K562 (cell line): ENCODE measurements at regions not wholly inside any gene's neighbourhood (a gene's known extent, or its start where the extent isn't known, plus 50 kb on each side); places are given as distances from the start of the nearest gene placed in this dataset.

ENCODE experiments used
- ATAC-seq: fragments of 200-7000 bp; cut with Tn5 transposase; 3 replicates; pipeline ENCODE4 v1.9.1; 2020; ENCODE audit warnings: moderate library complexity
- BruUV-seq: library from RNA; stranded (reverse); fragments of 400-500 nt; replicated peaks from 2 replicates; lab custom pipeline; 2021; lab: Mats Ljungman, UMichigan
- CTCF ChIA-PET: fragments of 300-600 bp; formaldehyde crosslinking; extraction: SDS; loops from one replicate; lab custom pipeline; 2021; ENCODE audit warnings: low intra/inter-chr PET ratio; lab: Yijun Ruan, JAX
- POLR2A ChIA-PET: fragments of 300-600, 350-650 bp; sonication (Branson Sonifier 250); formaldehyde crosslinking; extraction: SDS; loops from one replicate; lab custom pipeline; 2021; ENCODE audit warnings: antibody characterized with exemption, inconsistent platforms; lab: Yijun Ruan, JAX
- DNase-seq, 4 experiments: peaks; one replicate each; pipeline versions ENCODE4 v3.0.0 to v3.0.0-alpha.2; 2011 to 2018; ENCODE audit warnings: low spot score in 3 of 4, mixed read lengths in 3 of 4; ENCODE audit errors: extremely low read depth in 1 of 4
- FAIRE-seq: peaks from 2 replicates; lab custom pipeline; 2011; peaks lifted over from hg19 to GRCh38; lab: Jason Lieb, UNC
- H2AFZ ChIP-seq: 2 replicates; pipeline ENCODE4 v1.6.0; 2011; ENCODE audit warnings: low read depth, low read length, control low read depth, inconsistent platforms
- H3K27ac ChIP-seq: fragments of 200-600 bp; 3 replicates; pipeline ENCODE4 v1.8.0; 2011; ENCODE audit warnings: low read depth, mild to moderate bottlenecking, control low read depth, inconsistent platforms, low read length, moderate library complexity, mixed read lengths; ENCODE audit errors: extremely low read depth
- H3K27me3 ChIP-seq, 2 experiments: fragments of 300-600 bp in 1 of 2; 2 replicates in 1 of 2; 3 replicates in 1 of 2; pipeline versions ENCODE4 v1.6.0 to v1.8.0; 2011; ENCODE audit warnings: inconsistent platforms in 2 of 2, low read length in 2 of 2, mild to moderate bottlenecking in 1 of 2, mixed read lengths in 1 of 2, moderate library complexity in 1 of 2; ENCODE audit not compliant: control insufficient read depth in 2 of 2, insufficient read depth in 2 of 2
- H3K36me3 ChIP-seq: fragments of 300-600 bp; 3 replicates; pipeline ENCODE4 v1.8.0; 2011; ENCODE audit warnings: mild to moderate bottlenecking, low read length, inconsistent platforms; ENCODE audit not compliant: control insufficient read depth, insufficient read depth
- H3K4me1 ChIP-seq, 2 experiments: fragments of 200-600 bp in 1 of 2; replicated peaks in 1 of 2; 2 replicates in 1 of 2; 3 replicates in 1 of 2; pipeline versions ENCODE4 v1.5.1 to v1.8.0; 2011; ENCODE audit warnings: inconsistent platforms in 2 of 2, low read length in 2 of 2, mild to moderate bottlenecking in 1 of 2, mixed read lengths in 1 of 2, moderate library complexity in 1 of 2; ENCODE audit not compliant: control insufficient read depth in 2 of 2, insufficient read depth in 2 of 2
- H3K4me2 ChIP-seq: 2 replicates; pipeline ENCODE4 v1.6.1; 2011; ENCODE audit warnings: low read length, control low read depth, inconsistent platforms, mixed read lengths; ENCODE audit not compliant: insufficient read depth
- H3K4me3 ChIP-seq: fragments of 200-600 bp; sonication (generic), shearing (Covaris generic); 2 replicates; pipeline ENCODE4 v1.5.1; 2016; ENCODE audit warnings: control low read depth, inconsistent platforms
- H3K79me2 ChIP-seq: fragments of 200-600 bp; 3 replicates; pipeline ENCODE4 v1.8.0; 2011; ENCODE audit warnings: low read length, inconsistent platforms; ENCODE audit not compliant: control insufficient read depth, insufficient read depth
- H3K9ac ChIP-seq, 2 experiments: 2 replicates each; pipeline versions ENCODE4 v1.6.0 to v1.6.1; 2011; ENCODE audit warnings: low read depth in 2 of 2, low read length in 2 of 2, control low read depth in 1 of 2, inconsistent platforms in 1 of 2, mild to moderate bottlenecking in 1 of 2, mixed read lengths in 1 of 2; ENCODE audit not compliant: insufficient read depth in 1 of 2
- H3K9me1 ChIP-seq: one replicate; pipeline ENCODE4 v1.6.0; 2011; ENCODE audit warnings: inconsistent platforms, mild to moderate bottlenecking, low read length, moderate library complexity; ENCODE audit not compliant: control insufficient read depth, insufficient read depth
- H3K9me3 ChIP-seq: replicated peaks from 2 replicates; pipeline ENCODE4 v1.5.1; 2011; ENCODE audit warnings: low read depth, low read length, inconsistent platforms; ENCODE audit not compliant: control insufficient read depth, insufficient read depth
- H4K20me1 ChIP-seq: replicated peaks from 2 replicates; pipeline ENCODE4 v1.6.1; 2011; ENCODE audit warnings: low read length, inconsistent platforms, mixed read lengths; ENCODE audit not compliant: control insufficient read depth, insufficient read depth
- BCLAF1 ChIP-seq, 2 experiments: fragments of 450-650 bp in 1 of 2; IDR thresholded peaks; 2 replicates each; pipeline ENCODE4 v1.6.1; 2011 to 2017; ENCODE audit warnings: low read depth in 2 of 2, antibody characterized with exemption in 1 of 2, borderline replicate concordance in 1 of 2, low read length in 1 of 2, mild to moderate bottlenecking in 1 of 2, mixed read lengths in 1 of 2; ENCODE audit not compliant: control insufficient read depth in 1 of 2
- CBFA2T2 ChIP-seq: fragments of 450-650 bp; conservative IDR thresholded peaks from 2 replicates; pipeline ENCODE4 v1.6.1; 2017; ENCODE audit warnings: mild to moderate bottlenecking
- GATAD2B ChIP-seq: fragments of 450-650 bp; IDR thresholded peaks from 2 replicates; pipeline ENCODE4 v1.6.1; 2017; ENCODE audit warnings: mild to moderate bottlenecking, borderline replicate concordance
- KLF13 ChIP-seq: fragments of 450-650 bp; IDR thresholded peaks from 2 replicates; pipeline ENCODE4 v1.6.1; 2016; ENCODE audit warnings: missing genetic modification characterization, low read depth, mild to moderate bottlenecking, missing compliant biosample characterization, moderate library complexity, borderline replicate concordance
- PATZ1 ChIP-seq: fragments of 250-450 bp; sonication (Bioruptor Pico); IDR thresholded peaks from 2 replicates; pipeline ENCODE4 v1.5.0; 2020; ENCODE audit warnings: mild to moderate bottlenecking, borderline replicate concordance
- RNF2 ChIP-seq: sonication (generic); IDR thresholded peaks from 2 replicates; pipeline ENCODE4 v1.6.1; 2016
- TGIF2 ChIP-seq: sonication (generic); formaldehyde crosslinking; IDR thresholded peaks from 2 replicates; pipeline ENCODE4 v1.8.1; 2022; ENCODE audit warnings: mild to moderate bottlenecking, missing genetic modification reagents, moderate library complexity
- WGBS: fragments of 100-300 bp; shearing (Covaris generic); methylation state at CpG from one replicate; pipeline ENCODE4 v1.1.6; 2016; ENCODE audit warnings: low coverage, mixed read lengths; ENCODE audit not compliant: insufficient coverage; ENCODE audit errors: missing lambda C conversion rate; 5-methylcytosine and 5-hydroxymethylcytosine counted together
- in situ Hi-C: fragments of 300-500 bp; cut with MboI; formaldehyde crosslinking; loops from 4 replicates; pipeline ENCODE4 v1.15.0; 2018; ENCODE audit warnings: inconsistent platforms, mixed read lengths
- intact Hi-C: fragments of 100-400 bp; cut with micrococcal nuclease; formaldehyde crosslinking; loops from 2 replicates; pipeline ENCODE4 v1.14.2; 2022
- TF ChIP-seq, protein P1 (sequence below): sonication (generic); IDR thresholded peaks from 2 replicates; pipeline ENCODE4 v1.6.1; 2016
- TF ChIP-seq, protein P2 (sequence below): sonication (generic); formaldehyde crosslinking; IDR thresholded peaks from 2 replicates; pipeline ENCODE4 v1.8.0; 2022; ENCODE audit warnings: mild to moderate bottlenecking, low read depth, missing genetic modification reagents

DNA sequence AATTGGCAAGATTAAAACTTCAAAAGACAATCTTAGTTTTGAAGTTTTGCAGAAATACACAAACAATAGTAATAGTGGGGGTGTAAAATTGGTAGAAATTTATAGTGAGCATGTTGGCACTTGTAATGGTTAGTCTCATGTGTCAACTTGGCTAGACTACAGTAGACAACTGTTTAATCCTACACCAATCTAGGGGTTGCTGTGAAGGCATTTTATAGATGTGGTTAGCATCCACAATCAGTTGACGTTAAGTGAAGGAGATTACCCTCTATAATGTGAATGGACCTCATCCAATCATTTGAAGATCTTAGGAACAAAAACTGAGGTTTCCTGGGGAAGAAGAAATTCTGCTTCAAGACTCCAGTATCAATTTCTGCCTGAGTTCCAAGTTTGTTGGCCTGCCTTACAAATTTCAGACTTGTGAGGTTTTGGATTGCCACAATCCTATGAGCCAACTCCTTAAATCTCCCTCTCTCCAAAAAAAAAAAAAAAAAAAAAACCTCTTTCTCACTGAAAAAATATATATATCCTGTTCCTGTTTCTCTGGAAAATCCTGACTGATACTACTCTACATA, 531.6 kb upstream of the IGFBP3 start:
- Histone ChIP-seq H3K27ac (no peak overlapping the region), H3K36me3 (no peaks in the 10 kb centered on the region), H4K20me1 (no peaks in the 10 kb centered on the region), H3K4me1 (no peaks in the 10 kb centered on the region), H3K4me2 (no peak overlapping the region), H3K9me3 (0 out of 2 replicates have a peak, but pooled peaks cover 1% of the 10 kb centered on the region), H3K9me1 (no peaks in the 10 kb centered on the region), H3K27me3 (no peaks in the 10 kb centered on the region), H3K79me2 (no peaks in the 10 kb centered on the region), H2AFZ (no peak overlapping the region), H3K4me3 (no peak overlapping the region), H3K9ac (no peak overlapping the region)
- in situ Hi-C loops (no loop called here), intact Hi-C loops (no loop called here)
- CTCF ChIA-PET, result no interaction called here
- BruUV-seq, result no TSS peak
- ATAC-seq (no peak), FAIRE-seq (no peak), DNase-seq (no peak)
- 0% methylated on average over 1 of the region's 1 CpG for WGBS
- POLR2A ChIA-PET, result no interaction called here
- TF ChIP-seq, protein P1, sequence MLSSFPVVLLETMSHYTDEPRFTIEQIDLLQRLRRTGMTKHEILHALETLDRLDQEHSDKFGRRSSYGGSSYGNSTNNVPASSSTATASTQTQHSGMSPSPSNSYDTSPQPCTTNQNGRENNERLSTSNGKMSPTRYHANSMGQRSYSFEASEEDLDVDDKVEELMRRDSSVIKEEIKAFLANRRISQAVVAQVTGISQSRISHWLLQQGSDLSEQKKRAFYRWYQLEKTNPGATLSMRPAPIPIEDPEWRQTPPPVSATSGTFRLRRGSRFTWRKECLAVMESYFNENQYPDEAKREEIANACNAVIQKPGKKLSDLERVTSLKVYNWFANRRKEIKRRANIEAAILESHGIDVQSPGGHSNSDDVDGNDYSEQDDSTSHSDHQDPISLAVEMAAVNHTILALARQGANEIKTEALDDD, result no peak
- TF ChIP-seq, protein P2, sequence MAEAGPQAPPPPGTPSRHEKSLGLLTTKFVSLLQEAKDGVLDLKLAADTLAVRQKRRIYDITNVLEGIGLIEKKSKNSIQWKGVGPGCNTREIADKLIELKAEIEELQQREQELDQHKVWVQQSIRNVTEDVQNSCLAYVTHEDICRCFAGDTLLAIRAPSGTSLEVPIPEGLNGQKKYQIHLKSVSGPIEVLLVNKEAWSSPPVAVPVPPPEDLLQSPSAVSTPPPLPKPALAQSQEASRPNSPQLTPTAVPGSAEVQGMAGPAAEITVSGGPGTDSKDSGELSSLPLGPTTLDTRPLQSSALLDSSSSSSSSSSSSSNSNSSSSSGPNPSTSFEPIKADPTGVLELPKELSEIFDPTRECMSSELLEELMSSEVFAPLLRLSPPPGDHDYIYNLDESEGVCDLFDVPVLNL (CRISPR knock-in tag), result no peak
- TF ChIP-seq RNF2 (no peak), TGIF2 (CRISPR knock-in tag) (no peak), GATAD2B (no peak), KLF13 (tag) (no peak), BCLAF1 (IDR thresholded peaks at IDR 0.05; ENCODE audit: borderline replicate concordance in 1 of 2, control insufficient read depth in 1 of 2, low read depth in 2 of 2, low read length in 1 of 2) (no peak), PATZ1 (CRISPR knock-in tag) (no peak), CBFA2T2 (no peak)
